HEK293T (cell line): ENCODE measurements at regions not wholly inside any gene's neighbourhood (a gene's known extent, or its start where the extent isn't known, plus 50 kb on each side); places are given as distances from the start of the nearest gene placed in this dataset.
A peak's percentile ranks its signal among the peaks of the same experiment; 100 is the strongest.

ENCODE experiments used
- CTCF ChIA-PET: fragments of 350-600 bp; formaldehyde crosslinking; extraction: SDS; loops from one replicate; lab custom pipeline; 2021; ENCODE audit warnings: antibody characterized with exemption, inconsistent platforms; lab: Yijun Ruan, JAX
- POLR2A ChIA-PET: fragments of 350-600 bp; formaldehyde crosslinking; extraction: SDS; loops from one replicate; lab custom pipeline; 2020; ENCODE audit warnings: antibody characterized with exemption, inconsistent platforms; lab: Yijun Ruan, JAX
- DNase-seq: peaks from one replicate; pipeline ENCODE4 v3.0.0; 2012; ENCODE audit warnings: mixed read lengths; ENCODE audit errors: extremely low spot score
- ARNT ChIP-seq: fragments of 450-650 bp; IDR thresholded peaks from 2 replicates; pipeline ENCODE4 v1.6.1; 2017; ENCODE audit warnings: mild to moderate bottlenecking
- BHLHE40 ChIP-seq: fragments of 450-650 bp; IDR thresholded peaks from 2 replicates; pipeline ENCODE4 v1.6.1; 2016; ENCODE audit warnings: mild to moderate bottlenecking, moderate library complexity, borderline replicate concordance
- CTBP1 ChIP-seq: fragments of 450-650 bp; IDR thresholded peaks from 2 replicates; pipeline ENCODE4 v1.6.1; 2016; ENCODE audit warnings: borderline replicate concordance
- ELF4 ChIP-seq: fragments of 450-650 bp; IDR thresholded peaks from 2 replicates; pipeline ENCODE4 v1.6.1; 2017; ENCODE audit warnings: antibody characterized with exemption
- FOXA1 ChIP-seq: fragments of 450-650 bp; IDR thresholded peaks from 2 replicates; pipeline ENCODE4 v1.6.1; 2016; ENCODE audit warnings: mild to moderate bottlenecking
- FOXK2 ChIP-seq: fragments of 450-650 bp; IDR thresholded peaks from 2 replicates; pipeline ENCODE4 v1.6.1; 2016; ENCODE audit warnings: mild to moderate bottlenecking
- FOXM1 ChIP-seq: fragments of 450-650 bp; IDR thresholded peaks from 2 replicates; pipeline ENCODE4 v1.6.1; 2017; ENCODE audit warnings: mild to moderate bottlenecking, borderline replicate concordance
- HDGF ChIP-seq: fragments of 450-650 bp; IDR thresholded peaks from 2 replicates; pipeline ENCODE4 v1.6.1; 2017; ENCODE audit warnings: antibody characterized with exemption, borderline replicate concordance
- L3MBTL2 ChIP-seq: fragments of 450-650 bp; conservative IDR thresholded peaks from 2 replicates; pipeline ENCODE4 v1.6.1; 2016; ENCODE audit warnings: mild to moderate bottlenecking
- LEF1 ChIP-seq: fragments of 450-650 bp; IDR thresholded peaks from 2 replicates; pipeline ENCODE4 v1.6.1; 2017; ENCODE audit warnings: mild to moderate bottlenecking, borderline replicate concordance
- NFRKB ChIP-seq: fragments of 450-650 bp; IDR thresholded peaks from 2 replicates; pipeline ENCODE4 v1.6.1; 2016; ENCODE audit warnings: mild to moderate bottlenecking, moderate library complexity
- PKNOX1 ChIP-seq: fragments of 450-650 bp; IDR thresholded peaks from 2 replicates; pipeline ENCODE4 v1.6.1; 2016
- SP1 ChIP-seq: fragments of 450-650 bp; IDR thresholded peaks from 2 replicates; pipeline ENCODE4 v1.6.1; 2017
- SUZ12 ChIP-seq: fragments of 450-650 bp; IDR thresholded peaks from 2 replicates; pipeline ENCODE4 v1.6.1; 2016; ENCODE audit warnings: mild to moderate bottlenecking
- TARDBP ChIP-seq: fragments of 450-650 bp; IDR thresholded peaks from 2 replicates; pipeline ENCODE4 v1.6.1; 2016
- ZNF384 ChIP-seq: fragments of 450-650 bp; IDR thresholded peaks from 2 replicates; pipeline ENCODE4 v1.6.1; 2016

DNA sequence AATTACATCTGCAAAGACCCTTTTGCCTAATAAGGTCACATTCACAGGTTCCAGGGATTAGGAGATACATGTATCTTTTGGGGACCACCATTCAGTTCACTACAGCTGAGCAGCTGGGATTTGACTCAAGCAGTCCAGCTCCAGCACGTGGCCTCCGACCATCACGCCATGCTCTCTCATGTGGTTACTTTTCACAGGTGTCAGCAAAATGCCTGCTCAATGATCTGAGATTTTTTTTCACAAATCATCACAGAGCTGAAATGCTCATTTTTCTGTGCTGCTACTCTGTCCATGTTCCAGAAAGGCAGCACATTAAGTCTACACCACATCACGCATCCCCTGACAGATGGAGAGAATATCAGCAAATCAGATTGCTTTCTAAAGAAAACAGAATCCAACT, 98.5 kb upstream of the RMDN2 start:
- no peak for DNase-seq
- ChIA-PET POLR2A (interaction anchor here (1.1 kb wide), 1 partner anchor 156 kb away, joined by 3 read pairs; the partner anchor contains the start of gene CDC42EP3), CTCF (interaction anchor here (1.5 kb wide), 1 partner anchor 51 kb away, joined by 6 read pairs; no protein-coding TSS in a partner anchor)
- no peak for TF ChIP-seq L3MBTL2
- no peak for TF ChIP-seq CTBP1
- no peak for TF ChIP-seq FOXK2
- TF ChIP-seq SP1, result no peak
- no peak for TF ChIP-seq NFRKB
- TF ChIP-seq FOXA1, result no peak
- TF ChIP-seq TARDBP, result no peak
- TF ChIP-seq PKNOX1, result no peak
- no peak for TF ChIP-seq LEF1
- TF ChIP-seq HDGF, result no peak

DNA sequence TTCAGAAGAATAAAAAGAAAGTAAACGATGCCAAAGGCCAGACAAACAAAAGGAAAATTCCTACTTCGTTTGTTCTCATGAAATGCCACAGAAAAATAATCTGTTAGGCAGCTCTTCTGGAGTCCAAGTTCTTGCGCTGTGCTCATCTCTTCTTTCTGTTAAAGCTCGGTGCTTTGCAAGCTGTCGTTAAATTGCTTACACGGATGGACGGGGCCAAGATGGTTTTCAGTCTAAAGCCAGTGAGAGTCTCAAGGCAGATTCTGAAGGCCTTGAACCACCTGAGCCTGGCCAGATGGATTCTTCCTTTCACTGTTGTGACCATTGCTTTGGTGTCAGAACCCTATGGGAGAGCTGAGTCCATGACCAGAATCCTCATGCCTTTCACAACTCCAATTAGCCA, 97.6 kb upstream of the RMDN2 start:
- TF ChIP-seq SUZ12 (no peak), FOXM1 (no peak), TARDBP (no peak), L3MBTL2 (no peak), FOXA1 (no peak), BHLHE40 (no peak), ZNF384 (no peak), HDGF (no peak), SP1 (no peak), LEF1 (no peak), ARNT (no peak), CTBP1 (no peak), PKNOX1 (no peak), ELF4 (no peak), NFRKB (no peak), FOXK2 (no peak)
- no peak for DNase-seq
- POLR2A ChIA-PET, result interaction anchor here (1.1 to 1.7 kb wide), 3 partner anchors 9 to 156 kb away, joined by 3 to 6 read pairs (median 5); partner anchors contain the start of gene CDC42EP3
- CTCF ChIA-PET, result interaction anchor here (0.7 to 1.5 kb wide), 2 partner anchors 12 to 50 kb away, joined by 3 to 6 read pairs; no protein-coding TSS in a partner anchor

- ChIA-PET CTCF (interaction anchor here (0.7 to 2.4 kb wide), 3 partner anchors 12 to 414 kb away, joined by 3 to 10 read pairs (median 6); no protein-coding TSS in a partner anchor), POLR2A (interaction anchor here (1.1 to 1.7 kb wide), 3 partner anchors 9 to 157 kb away, joined by 3 to 6 read pairs (median 5); partner anchors contain the start of gene CDC42EP3)
- peak; percentile 19 for DNase-seq
- TF ChIP-seq SUZ12 (no peak), HDGF (no peak), ELF4 (no peak), NFRKB (no peak)
These were observed 97.1 kb upstream of the RMDN2 start for GRCh38 chr2:37827911-37828511.

DNA sequence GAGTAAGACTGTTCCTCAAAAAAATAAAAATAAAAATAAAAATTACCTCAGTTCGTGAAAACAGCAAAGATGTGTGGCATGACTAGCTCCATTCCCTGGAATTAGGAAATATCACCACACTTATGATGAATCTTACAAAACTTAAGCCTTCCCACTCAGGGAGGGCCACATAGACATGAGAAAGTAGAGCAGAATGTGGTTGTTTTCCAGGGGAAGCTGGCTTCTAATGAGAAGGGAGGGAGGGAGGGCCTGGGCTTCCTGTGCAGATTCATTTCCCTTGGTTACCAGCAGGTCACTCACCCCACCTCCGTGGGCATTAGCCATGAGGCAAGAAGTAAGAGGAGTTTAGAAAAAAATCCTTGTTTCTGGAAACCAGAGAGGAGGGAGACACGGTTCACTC, 95.9 kb upstream of the RMDN2 start:
- ChIA-PET POLR2A (no interaction called here), CTCF (interaction anchor here (0.6 to 2.4 kb wide), 2 partner anchors 170 to 415 kb away, joined by 3 to 10 read pairs; no protein-coding TSS in a partner anchor)
- DNase-seq, result no peak
- TF ChIP-seq LEF1, result no peak
- TF ChIP-seq FOXM1, result no peak
- no peak for TF ChIP-seq NFRKB
- no peak for TF ChIP-seq FOXA1

GRCh38 chr2:37829616-37830395, 95.3 kb upstream of the RMDN2 start:
- CTCF ChIA-PET, result interaction anchor here (0.6 to 2.4 kb wide), 2 partner anchors 170 to 416 kb away, joined by 3 to 10 read pairs; no protein-coding TSS in a partner anchor
- TF ChIP-seq ZNF384 (no peak), HDGF (no peak), PKNOX1 (no peak), CTBP1 (no peak), FOXK2 (no peak), FOXA1 (no peak), ELF4 (no peak), TARDBP (no peak), FOXM1 (no peak), SP1 (no peak), NFRKB (no peak), SUZ12 (no peak), L3MBTL2 (no peak), ARNT (no peak), BHLHE40 (no peak)
- POLR2A ChIA-PET, result no interaction called here
- DNase-seq, result no peak

DNA sequence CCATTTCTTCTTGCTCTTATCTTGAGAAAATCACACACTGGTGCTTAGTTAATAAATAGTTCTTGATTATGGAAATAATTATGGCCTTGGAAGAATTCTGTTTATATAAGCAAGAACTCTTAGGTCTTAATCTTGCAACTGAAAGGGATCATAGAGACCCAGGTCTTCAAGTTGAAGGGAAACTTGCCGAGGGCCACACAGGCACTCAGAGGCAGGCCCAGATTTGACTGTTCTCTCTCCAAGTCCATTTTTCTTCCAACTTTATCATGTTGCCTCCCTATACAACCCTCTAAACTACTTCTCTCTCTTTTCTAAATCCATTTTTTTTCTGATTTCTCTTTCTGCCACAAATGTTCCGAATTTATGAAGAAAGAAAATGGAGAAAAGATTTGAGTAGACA, 94.5 kb upstream of the RMDN2 start:
- POLR2A ChIA-PET, result no interaction called here

More for the DNA sequence above, 94.5 kb upstream of the RMDN2 start:
- no peak for TF ChIP-seq FOXA1
- no peak for TF ChIP-seq NFRKB
- TF ChIP-seq HDGF, result no peak
- no peak for TF ChIP-seq L3MBTL2
- no peak for TF ChIP-seq PKNOX1
- DNase-seq, result no peak
- CTCF ChIA-PET, result interaction anchor here (1.3 kb wide), 1 partner anchor 416 kb away, joined by 5 read pairs; no protein-coding TSS in a partner anchor
